Colonic mucosa (tissue), 4 donors: ENCODE measurements at regions not wholly inside any gene's neighbourhood (a gene's known extent, or its start where the extent isn't known, plus 50 kb on each side); places are given as distances from the start of the nearest gene placed in this dataset.

Experiments
- DNase-seq: peaks from one replicate; pipeline ENCODE4 v3.0.0-alpha.2; 2020
- H3K27ac ChIP-seq: fragments of 200-600 bp; one replicate; pipeline ENCODE4 v1.8.0; 2021
- H3K27me3 ChIP-seq: fragments of 200-600 bp; one replicate; pipeline ENCODE4 v1.8.0; 2021
- H3K36me3 ChIP-seq: fragments of 200-600 bp; one replicate; pipeline ENCODE4 v1.8.0; 2021
- H3K4me1 ChIP-seq: fragments of 200-600 bp; one replicate; pipeline ENCODE4 v1.8.0; 2021; ENCODE audit warnings: mild to moderate bottlenecking
- H3K4me3 ChIP-seq: fragments of 200-600 bp; one replicate; pipeline ENCODE4 v1.8.0; 2021
- H3K9ac ChIP-seq, 2 donors: one replicate each; pipeline ENCODE4 v1.7.0; 2013; ENCODE audit warnings: control low read depth in 2 of 2, low read depth in 2 of 2, low read length in 2 of 2
- H3K9me3 ChIP-seq: fragments of 200-600 bp; one replicate; pipeline ENCODE4 v1.8.0; 2021
- CTCF ChIP-seq: fragments of 200-600 bp; IDR thresholded peaks from one replicate; pipeline ENCODE4 v1.8.0; 2022; ENCODE audit warnings: antibody characterized with exemption, mild to moderate bottlenecking
- intact Hi-C: fragments of 100-400 bp; cut with DNase I; formaldehyde crosslinking; loops from one replicate; pipeline ENCODE4 v1.14.1; 2022
- donor health status: healthy.
- donor health status: DM: no; HTN: no; CAD: no.
- donor health status: DM: no; HTN: no; CAD: no.

- Histone ChIP-seq H3K9me3 (no peaks in the 10 kb centered on the region), H3K9ac (no peak overlapping the region), H3K4me1 (no peaks in the 10 kb centered on the region), H3K27ac (no peak overlapping the region), H3K27me3 (no peaks in the 10 kb centered on the region), H3K4me3 (no peak overlapping the region), H3K36me3 (no peaks in the 10 kb centered on the region)
- no peak for TF ChIP-seq CTCF
- no peak for DNase-seq
- intact Hi-C loops = no loop called here
Measured at GRCh38 chr19:20321139-20321763, 154.2 kb downstream of the ZNF486 start.

- no peak for TF ChIP-seq CTCF
- DNase-seq = no peak
- intact Hi-C loops = no loop called here
- Histone ChIP-seq H3K27me3 (no peaks in the 10 kb centered on the region), H3K4me1 (no peaks in the 10 kb centered on the region), H3K27ac (no peak overlapping the region), H3K9me3 (no peaks in the 10 kb centered on the region), H3K4me3 (no peak overlapping the region), H3K9ac (no peak overlapping the region), H3K36me3 (no peaks in the 10 kb centered on the region)
Measured at GRCh38 chr19:20320191-20320590, 153.2 kb downstream of the ZNF486 start.

- Histone ChIP-seq H3K36me3 (no peaks in the 10 kb centered on the region), H3K9ac (no peak overlapping the region), H3K9me3 (no peaks in the 10 kb centered on the region), H3K4me1 (no peaks in the 10 kb centered on the region), H3K27me3 (no peaks in the 10 kb centered on the region), H3K4me3 (no peak overlapping the region), H3K27ac (no peak overlapping the region)
- TF ChIP-seq CTCF = no peak
- intact Hi-C loops = no loop called here
- DNase-seq = no peak
Measured at GRCh38 chr19:20318616-20319015, 151.6 kb downstream of the ZNF486 start.

- Histone ChIP-seq H3K4me1 (no peaks in the 10 kb centered on the region), H3K36me3 (no peaks in the 10 kb centered on the region), H3K27ac (no peak overlapping the region), H3K9ac (no peak overlapping the region), H3K4me3 (no peak overlapping the region), H3K27me3 (no peaks in the 10 kb centered on the region), H3K9me3 (no peaks in the 10 kb centered on the region)
- no peak for DNase-seq
- intact Hi-C loops = no loop called here
- TF ChIP-seq CTCF = no peak
Measured at GRCh38 chr19:20315543-20315942, 148.5 kb downstream of the ZNF486 start.

GRCh38 chr19:20313894-20314293 lies 146.9 kb downstream of the ZNF486 start:
- H3K9me3 ChIP-seq = no peaks in the 10 kb centered on the region
- H3K27me3 ChIP-seq = no peaks in the 10 kb centered on the region
- H3K27ac ChIP-seq = no peak overlapping the region
- TF ChIP-seq CTCF = no peak
- intact Hi-C loops = no loop called here
- H3K36me3 ChIP-seq = no peaks in the 10 kb centered on the region
- no peak overlapping the region for H3K9ac ChIP-seq
- H3K4me3 ChIP-seq = no peak overlapping the region
- DNase-seq = no peak
- H3K4me1 ChIP-seq = no peaks in the 10 kb centered on the region
